ENCODE measurements at regions not wholly inside any gene's neighbourhood (a gene's known extent, or its start where the extent isn't known, plus 50 kb on each side); places are given as distances from the start of the nearest gene placed in this dataset.

DNA sequence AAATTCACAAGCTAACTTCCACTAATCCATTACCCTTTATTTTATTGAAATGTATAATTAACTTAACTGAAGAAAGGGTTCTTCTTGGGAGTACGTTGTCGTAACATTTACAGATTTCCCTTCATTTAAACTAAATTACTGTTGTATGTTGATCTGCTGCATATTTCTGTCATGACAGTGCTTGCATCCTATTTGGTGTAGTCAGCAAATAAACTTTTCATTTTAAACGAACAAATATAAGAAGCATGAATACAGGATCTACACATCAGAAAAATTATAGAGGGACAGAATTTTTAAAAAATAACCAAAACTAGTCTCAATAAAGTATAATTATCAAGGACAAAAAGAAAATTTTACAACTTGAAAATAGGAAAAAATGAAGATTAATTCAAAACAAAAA is 66.5 kb upstream of the ZNF267 start:
- TF ChIP-seq CTCF (IDR thresholded peaks at IDR 0.05): no peak
- TF ChIP-seq ZFX (IDR thresholded peaks at IDR 0.05; ENCODE audit: borderline replicate concordance): no peak

All from 22Rv1 (cell line).